Jurkat, Clone E6-1 (cell line): ENCODE measurements at regions not wholly inside any gene's neighbourhood (a gene's known extent, or its start where the extent isn't known, plus 50 kb on each side); places are given as distances from the start of the nearest gene placed in this dataset.

ENCODE experiments used
- DNase-seq: peaks from one replicate; pipeline ENCODE4 v3.0.0-alpha.2; 2011; ENCODE audit warnings: low read depth, low spot score
- H3K4me3 ChIP-seq: 2 replicates; pipeline ENCODE4 v1.5.1; 2011; ENCODE audit warnings: mild to moderate bottlenecking, low read length, control low read depth, moderate library complexity

DNA sequence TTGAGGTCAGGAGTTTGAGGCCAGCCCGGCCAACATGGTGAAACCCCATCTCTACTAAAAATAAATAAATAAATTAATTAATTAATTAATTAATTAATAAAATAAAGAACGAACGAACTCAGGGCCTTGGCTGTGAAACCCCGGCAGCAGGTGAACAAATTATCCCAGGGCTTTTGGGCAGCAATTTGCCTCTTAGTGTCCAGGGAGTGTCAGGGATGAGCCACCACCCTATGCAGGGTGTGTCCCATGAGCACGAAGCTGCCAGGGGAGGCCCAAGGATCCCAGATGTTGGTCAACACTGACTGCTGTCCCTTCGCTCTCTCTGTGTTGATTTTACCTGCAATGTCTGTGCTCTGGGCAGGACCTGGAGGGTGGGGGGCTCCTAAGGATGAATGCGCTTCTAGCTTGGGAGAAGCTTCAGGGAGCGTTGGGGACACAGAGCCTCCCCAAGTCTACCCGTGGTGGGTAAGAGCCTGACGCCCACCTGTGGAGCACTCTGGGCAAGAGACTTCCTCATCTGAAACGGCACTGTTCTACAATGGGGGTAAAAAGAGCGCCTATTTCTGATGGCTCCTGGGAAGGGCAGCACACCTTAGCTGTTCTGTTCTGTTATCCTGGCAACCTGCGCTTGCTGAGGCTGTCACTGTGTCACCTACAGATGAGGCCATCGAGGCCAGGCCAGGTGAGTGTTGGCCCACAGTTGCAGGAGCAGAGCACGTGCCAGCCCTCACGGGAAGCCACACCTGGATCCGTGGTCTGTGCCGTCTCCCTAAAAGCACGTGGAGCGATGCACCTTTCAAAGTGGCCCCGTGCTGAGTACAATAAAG lies 125.5 kb upstream of the CDH4 start:
- DNase-seq: no peak
- no peak overlapping the region for H3K4me3 ChIP-seq

DNA sequence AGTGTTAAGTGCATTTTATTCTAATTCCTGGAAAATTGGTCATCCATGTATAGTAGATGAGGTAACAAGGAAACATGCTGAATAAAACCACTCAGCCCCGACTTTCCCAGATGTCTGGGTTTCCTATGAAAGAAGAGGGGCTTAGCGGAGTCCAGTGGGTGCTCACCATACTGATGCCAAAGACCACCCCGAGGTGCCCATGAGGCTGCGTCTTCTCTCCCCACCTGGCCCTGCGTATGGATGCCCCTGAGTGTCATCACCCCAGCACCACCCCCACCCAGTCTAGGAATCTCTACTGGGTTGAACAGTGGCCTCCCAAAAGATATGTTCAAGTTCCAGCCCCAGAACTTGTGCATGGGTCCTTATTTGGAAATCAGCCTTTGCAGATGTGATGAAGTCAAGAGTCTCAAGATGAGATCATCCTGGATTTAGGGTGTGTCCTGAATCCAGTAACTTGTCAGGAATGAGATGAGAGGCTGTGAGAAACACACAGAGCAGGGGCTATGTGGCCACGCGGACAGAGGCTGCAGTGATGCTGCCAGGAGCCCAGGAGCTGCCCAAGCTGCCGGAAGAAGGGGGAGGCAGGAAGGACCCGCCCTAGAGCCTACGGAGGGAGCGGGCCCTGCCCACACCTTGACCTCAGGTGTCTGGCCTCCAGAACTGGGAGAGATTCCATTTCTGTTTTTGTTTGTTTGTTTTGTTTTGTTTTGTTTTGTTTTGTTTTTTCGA lies 124.6 kb upstream of the CDH4 start:
- DNase-seq: no peak
- H3K4me3 ChIP-seq: no peak overlapping the region

DNA sequence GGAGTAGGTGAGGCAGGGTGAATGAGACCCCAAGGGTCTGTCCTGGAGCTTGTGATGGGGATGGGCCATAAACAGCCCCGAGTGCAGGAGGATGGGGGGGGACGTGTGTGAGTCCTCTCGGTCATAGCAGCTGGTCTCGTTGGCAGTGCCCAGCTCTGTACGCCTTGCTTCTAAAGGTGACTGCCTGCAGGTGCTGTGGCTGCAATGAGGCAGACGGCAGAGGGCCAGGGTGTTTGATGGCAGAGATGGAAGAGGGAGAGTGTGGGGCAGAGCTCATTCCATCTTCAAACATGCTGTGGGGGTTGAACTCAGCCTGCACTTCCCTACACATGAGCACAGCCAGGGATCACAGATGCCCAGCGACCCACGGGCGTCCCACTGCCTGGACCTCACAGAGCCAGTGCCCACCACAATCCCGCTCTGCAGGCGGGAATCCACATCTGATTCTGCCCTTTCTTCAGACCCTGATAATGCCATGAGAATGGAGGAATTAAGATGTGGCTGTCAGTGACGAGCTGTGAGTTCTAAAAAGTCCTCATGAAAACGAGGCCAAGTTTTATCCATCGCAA lies 123.3 kb upstream of the CDH4 start:
- DNase-seq: no peak
- H3K4me3 ChIP-seq: no peak overlapping the region

DNA sequence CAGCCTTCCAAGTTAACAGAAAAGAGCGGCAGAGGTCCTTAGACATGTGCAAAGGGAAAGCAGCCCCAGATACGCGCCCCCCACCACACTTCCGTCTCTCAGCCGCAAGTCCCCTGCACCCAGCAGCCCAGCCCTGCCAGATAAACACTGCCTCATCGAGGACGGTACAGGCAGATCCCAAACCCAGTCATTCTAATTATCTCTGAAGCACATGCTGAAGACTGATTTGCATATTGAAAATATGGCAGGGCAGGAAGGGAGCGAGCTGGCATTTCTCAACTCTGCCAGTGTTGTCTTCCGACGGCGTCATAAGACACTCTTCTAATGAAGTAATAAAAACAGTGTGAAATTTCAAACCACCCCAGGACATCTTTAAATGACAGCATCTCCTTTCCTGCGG lies 122.8 kb upstream of the CDH4 start:
- no peak overlapping the region for H3K4me3 ChIP-seq
- peak; percentile 30 for DNase-seq

- DNase-seq: no peak
- H3K4me3 ChIP-seq: no peak overlapping the region
Measured at GRCh38 chr20:61130156-61130555, 121.9 kb upstream of the CDH4 start.

DNA sequence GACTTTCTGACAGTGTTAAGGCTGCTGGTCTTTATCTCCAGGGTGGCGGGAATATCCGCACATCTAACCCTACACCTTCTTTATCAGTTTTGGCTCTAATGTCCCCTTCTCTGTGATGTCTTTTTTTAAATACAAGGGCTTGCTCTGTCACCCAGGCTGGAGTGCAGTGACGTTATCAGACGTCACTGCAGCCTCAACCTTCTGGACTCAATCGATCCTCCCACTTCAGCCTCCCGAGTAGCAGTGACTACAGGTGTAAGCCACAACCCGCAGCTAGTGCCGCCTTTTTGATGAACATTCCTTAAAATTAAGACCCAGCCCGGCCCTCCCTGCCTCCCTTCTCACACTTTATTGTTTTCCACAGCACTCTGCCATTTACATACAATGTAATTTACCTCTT lies 120.1 kb upstream of the CDH4 start:
- DNase-seq: no peak

DNA sequence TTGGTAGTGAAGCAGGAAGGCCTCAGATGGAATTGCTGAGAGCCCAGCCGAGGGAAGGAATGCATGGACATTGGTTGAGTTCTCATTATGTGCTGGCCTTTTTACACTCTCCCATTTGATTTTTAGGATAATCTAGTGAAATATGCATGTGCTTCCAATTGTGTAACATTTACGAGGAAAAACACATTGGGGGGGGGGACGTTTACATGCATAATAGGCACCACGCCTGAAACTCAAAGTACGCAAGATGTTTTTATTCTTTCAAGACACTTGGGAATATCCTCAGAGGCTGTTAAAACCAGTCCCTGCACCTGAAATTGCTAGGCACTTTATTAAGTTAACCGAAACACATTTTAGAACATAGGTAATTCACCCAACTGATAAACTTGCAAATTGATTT lies 118.5 kb upstream of the CDH4 start:
- H3K4me3 ChIP-seq: no peak overlapping the region
- DNase-seq: no peak

More for the DNA sequence above, 120.1 kb upstream of the CDH4 start:
- H3K4me3 ChIP-seq: no peak overlapping the region

DNA sequence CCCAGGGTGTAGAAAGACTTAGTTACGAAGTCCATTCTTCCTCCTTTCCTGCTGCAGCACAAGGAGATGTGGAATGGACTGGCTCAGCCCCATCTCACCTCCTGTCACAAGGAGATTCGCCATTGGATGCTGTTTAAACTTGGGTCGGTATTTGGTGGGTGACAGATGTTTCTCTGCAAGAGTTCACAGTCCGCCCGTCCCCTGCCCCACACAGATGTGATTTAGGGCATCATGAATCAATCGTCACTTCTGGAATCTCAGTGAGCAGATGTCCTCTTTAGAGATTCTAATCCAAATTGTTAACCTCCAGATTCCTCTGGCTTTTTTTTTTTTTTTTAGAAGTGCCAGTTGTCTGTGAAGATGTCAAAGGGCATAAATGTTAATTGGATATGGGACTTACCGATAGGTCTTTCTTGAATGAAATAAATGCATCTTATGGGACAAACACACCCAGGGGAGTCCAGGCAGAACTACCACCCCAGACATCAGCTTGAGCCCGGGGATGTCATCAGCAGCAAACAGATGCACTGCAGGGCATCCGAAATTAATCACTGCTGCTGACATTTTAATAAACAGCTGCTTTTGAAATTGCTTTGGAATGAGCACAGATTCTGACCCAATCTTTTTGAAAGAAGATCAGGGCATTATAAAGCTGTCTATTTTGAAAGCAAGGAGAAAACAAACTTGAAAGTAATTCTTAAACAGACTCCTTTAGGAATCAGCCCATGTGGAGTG lies 117.6 kb upstream of the CDH4 start:
- no peak overlapping the region for H3K4me3 ChIP-seq
- no peak for DNase-seq

DNA sequence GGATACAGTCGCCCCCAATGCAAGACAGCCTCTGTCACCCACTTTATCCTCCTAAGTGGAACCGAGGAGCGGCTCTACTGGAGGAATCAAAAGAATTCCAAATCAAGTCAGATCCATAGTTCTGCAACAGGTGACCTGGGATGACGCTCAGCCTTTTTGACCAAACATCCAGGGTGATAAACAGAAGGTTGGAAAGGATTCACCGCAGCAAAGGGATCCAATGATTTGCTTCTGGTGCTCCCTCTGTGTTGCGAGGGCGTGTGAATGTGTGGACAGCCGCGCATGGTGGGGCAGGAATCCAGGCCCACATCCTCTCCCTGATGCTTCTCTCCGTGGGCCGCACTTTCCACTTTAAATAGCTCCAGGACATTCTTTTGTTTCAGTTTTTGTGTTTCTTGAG lies 116.8 kb upstream of the CDH4 start:
- no peak overlapping the region for H3K4me3 ChIP-seq

DNA sequence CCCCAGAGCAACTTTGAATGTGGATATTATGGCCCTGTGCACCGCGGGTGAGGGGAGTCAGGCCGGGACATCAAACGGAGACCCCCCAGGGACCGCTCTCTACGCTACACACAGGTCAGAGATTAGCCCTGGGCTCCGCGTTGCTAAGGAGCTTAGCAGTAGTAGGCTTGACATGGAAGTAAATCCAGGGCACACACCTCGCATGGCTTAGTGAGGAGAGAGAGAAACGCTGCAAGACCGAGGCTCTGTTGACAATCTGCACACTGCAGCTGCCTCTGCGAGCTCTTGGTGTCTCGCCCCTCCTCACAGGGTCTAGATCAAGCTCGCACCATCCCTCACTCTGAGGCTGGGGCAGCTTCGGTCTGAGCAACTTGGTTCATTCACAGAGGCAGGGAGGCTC lies 116.1 kb upstream of the CDH4 start:
- H3K4me3 ChIP-seq: no peak overlapping the region
- no peak for DNase-seq

More for the DNA sequence above, 116.8 kb upstream of the CDH4 start:
- no peak for DNase-seq

- H3K4me3 ChIP-seq: no peak overlapping the region
- DNase-seq: no peak
Measured at GRCh38 chr20:61138566-61138965, 113.5 kb upstream of the CDH4 start.

GRCh38 chr20:61139031-61139430 lies 113.0 kb upstream of the CDH4 start:
- no peak for DNase-seq
- H3K4me3 ChIP-seq: no peak overlapping the region

- no peak overlapping the region for H3K4me3 ChIP-seq
- no peak for DNase-seq
Measured at GRCh38 chr20:61140576-61140975, 111.5 kb upstream of the CDH4 start.

DNA sequence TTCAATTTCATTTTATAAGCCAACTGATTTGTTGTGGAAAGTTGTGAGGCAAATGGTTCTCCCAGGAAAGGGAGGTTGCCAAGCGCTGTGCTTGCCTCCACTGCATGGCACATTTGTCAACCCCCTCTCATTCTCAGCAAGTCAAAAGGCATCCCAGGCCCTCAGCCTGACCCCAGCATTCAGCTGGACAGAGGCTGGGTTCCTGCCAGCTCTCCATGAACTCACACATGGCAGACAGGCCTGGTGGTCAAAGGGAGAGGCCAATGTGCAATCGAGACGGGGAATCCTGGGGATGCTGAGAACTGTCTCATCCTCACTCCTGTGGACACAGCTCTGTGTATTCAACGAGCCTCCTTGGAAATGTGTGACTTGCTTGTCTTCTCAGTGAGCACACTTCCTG lies 106.0 kb upstream of the CDH4 start:
- DNase-seq: no peak
- no peak overlapping the region for H3K4me3 ChIP-seq

DNA sequence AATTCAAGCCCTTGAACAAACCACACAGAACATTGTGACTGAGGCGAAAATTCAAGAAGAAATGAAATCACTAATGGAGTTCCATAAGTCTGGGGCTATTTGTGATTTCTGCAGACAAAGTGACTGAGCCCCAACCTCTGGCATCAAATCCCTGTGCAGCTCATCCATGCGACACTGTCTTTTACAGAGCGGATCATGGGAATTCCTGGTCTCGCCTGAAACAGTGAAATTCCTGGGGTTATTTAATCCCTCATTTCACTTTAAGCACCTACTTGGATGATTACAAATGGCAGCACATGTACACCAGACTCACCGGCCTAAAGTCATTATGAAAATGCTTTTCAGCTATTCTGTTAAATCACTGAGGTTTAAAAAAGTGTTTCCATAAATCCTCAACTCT lies 102.4 kb upstream of the CDH4 start:
- no peak overlapping the region for H3K4me3 ChIP-seq
- no peak for DNase-seq

GRCh38 chr20:61157301-61157700 lies 94.8 kb upstream of the CDH4 start:
- no peak for DNase-seq
- H3K4me3 ChIP-seq: no peak overlapping the region

DNA sequence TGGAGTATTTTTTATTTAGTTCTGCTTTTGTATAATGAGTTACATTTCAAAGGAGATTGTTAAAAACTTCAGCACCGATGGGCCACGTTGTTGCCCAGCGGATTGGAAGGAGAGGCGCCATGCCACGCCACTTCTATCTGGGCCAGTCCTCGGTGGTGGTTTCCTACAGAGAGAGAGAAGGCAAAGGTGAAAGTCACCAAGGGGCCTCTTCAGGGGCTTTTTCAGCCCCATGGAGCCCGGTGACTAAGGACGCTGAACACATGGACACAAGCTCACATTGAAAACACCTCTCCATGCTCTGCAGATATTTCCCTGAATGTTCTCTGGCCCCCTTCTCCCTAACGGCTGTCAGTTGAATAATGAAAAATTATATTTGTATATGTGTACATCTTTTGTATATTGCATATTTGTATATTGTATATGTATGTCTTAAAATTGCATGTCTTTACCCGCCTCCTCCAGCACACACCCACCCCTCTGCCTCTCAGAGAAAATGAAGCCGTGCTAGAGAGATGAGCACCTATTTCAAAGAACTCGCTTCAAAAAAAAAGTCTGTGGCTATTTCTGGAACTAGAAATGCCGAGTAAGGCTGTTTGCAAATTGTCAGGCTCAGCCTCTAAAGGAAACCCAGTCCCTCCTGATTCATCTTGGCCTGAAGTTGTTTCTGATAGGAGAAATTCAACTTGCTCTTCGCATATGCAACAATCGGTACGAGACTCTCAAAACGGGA lies 91.9 kb upstream of the CDH4 start:
- peak; percentile 55 for DNase-seq
- no peak overlapping the region for H3K4me3 ChIP-seq

DNA sequence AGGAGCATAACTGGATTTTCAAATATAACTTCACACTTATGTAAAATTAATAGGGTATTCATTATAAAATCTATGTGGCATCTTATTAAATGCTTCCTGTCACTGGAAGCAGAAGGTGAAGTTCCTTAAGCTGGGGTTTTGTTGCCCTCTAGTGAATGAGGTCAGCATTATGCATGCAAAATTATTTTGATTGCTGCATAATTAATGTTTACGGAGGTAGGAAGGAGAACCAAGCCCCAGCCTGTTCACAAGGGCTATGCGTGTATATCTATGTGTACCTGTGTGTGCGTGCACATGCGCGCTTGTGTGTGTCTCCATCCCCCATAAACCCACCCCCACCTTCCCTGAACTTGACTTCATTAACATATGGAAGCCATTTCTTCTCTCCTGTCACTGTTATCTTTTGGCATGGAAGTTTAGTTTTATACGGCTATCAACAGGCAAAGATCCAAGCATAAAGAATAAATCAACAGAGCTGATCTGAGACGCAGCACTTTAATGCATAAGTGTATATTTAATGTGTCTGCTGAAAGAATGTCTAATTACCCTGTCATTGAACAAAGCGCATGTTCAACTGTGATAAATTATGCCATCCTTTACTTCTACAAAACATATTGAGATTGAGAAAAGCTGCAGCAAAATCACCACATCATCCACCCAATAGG lies 90.2 kb upstream of the CDH4 start:
- no peak for DNase-seq
- no peak overlapping the region for H3K4me3 ChIP-seq

DNA sequence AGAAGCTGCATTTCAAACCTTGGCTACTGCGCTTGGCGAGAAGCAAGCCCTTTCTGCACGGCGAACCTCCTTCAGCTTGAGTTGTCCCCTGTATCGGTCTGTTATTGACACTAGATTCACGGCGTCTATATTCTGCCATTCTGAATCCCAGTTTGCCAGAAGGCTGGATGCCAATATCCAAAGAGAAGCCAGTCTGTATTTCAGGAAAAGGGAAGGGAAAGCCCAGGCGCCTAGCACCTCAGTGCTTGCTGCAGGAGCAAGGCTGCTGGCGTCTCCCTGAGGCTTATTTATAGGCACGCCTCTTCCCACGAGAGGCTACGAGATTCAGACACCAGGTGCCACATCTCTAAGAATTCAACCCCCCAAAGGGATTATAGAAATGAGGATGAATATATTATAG lies 89.6 kb upstream of the CDH4 start:
- DNase-seq: no peak
- H3K4me3 ChIP-seq: no peak overlapping the region
